ENCODE measurements at regions not wholly inside any gene's neighbourhood (a gene's known extent, or its start where the extent isn't known, plus 50 kb on each side); places are given as distances from the start of the nearest gene placed in this dataset.

GRCh38 chr16:82518811-82519210 is 108.0 kb upstream of the CDH13 start:
- Mint-ChIP-seq H3K36me3 (ENCODE audit: low read depth) (no peaks in the 10 kb centered on the region), H3K4me3 (no peak overlapping the region), H3K27me3 (no peaks in the 10 kb centered on the region), H3K27ac (no peak overlapping the region), H3K9me3 (no peaks in the 10 kb centered on the region), H3K4me1 (ENCODE audit: low read depth) (no peaks in the 10 kb centered on the region)
- intact Hi-C loops (cut with micrococcal nuclease) = no loop called here

GRCh38 chr16:82514262-82514661 is 112.5 kb upstream of the CDH13 start:
- Mint-ChIP-seq H3K4me3 (no peak overlapping the region), H3K4me1 (ENCODE audit: low read depth) (no peaks in the 10 kb centered on the region), H3K36me3 (ENCODE audit: low read depth) (no peaks in the 10 kb centered on the region), H3K9me3 (no peaks in the 10 kb centered on the region), H3K27ac (no peak overlapping the region), H3K27me3 (no peaks in the 10 kb centered on the region)
- intact Hi-C loops (cut with micrococcal nuclease) = no loop called here

- intact Hi-C loops (cut with micrococcal nuclease) = no loop called here
- no peaks in the 10 kb centered on the region for H3K27me3 Mint-ChIP-seq
- no peaks in the 10 kb centered on the region for H3K36me3 Mint-ChIP-seq (ENCODE audit: low read depth)
- no peaks in the 10 kb centered on the region for H3K9me3 Mint-ChIP-seq
- H3K4me1 Mint-ChIP-seq (ENCODE audit: low read depth) = no peaks in the 10 kb centered on the region
- no peak overlapping the region for H3K27ac Mint-ChIP-seq
- H3K4me3 Mint-ChIP-seq = no peak overlapping the region
These were observed 115.9 kb upstream of the CDH13 start for GRCh38 chr16:82510789-82511305.

GRCh38 chr16:82509691-82510430 is 116.9 kb upstream of the CDH13 start:
- H3K27me3 Mint-ChIP-seq = no peaks in the 10 kb centered on the region
- no peaks in the 10 kb centered on the region for H3K4me1 Mint-ChIP-seq (ENCODE audit: low read depth)
- no peak overlapping the region for H3K27ac Mint-ChIP-seq
- H3K9me3 Mint-ChIP-seq = no peaks in the 10 kb centered on the region
- no peaks in the 10 kb centered on the region for H3K36me3 Mint-ChIP-seq (ENCODE audit: low read depth)
- intact Hi-C loops (cut with micrococcal nuclease) = loop anchor here (10.0 kb wide), 1 partner anchor 65 kb away; no protein-coding TSS in a partner anchor
- no peak overlapping the region for H3K4me3 Mint-ChIP-seq

GRCh38 chr16:82506692-82507670 is 119.8 kb upstream of the CDH13 start:
- H3K9me3 Mint-ChIP-seq = no peaks in the 10 kb centered on the region
- intact Hi-C loops (cut with micrococcal nuclease) = loop anchor here (10.0 kb wide), 1 partner anchor 62 kb away; no protein-coding TSS in a partner anchor

GRCh38 chr16:82504836-82505235 is 121.9 kb upstream of the CDH13 start:
- Mint-ChIP-seq H3K27ac (no peak overlapping the region), H3K36me3 (ENCODE audit: low read depth) (no peaks in the 10 kb centered on the region), H3K4me1 (ENCODE audit: low read depth) (no peaks in the 10 kb centered on the region), H3K9me3 (no peaks in the 10 kb centered on the region), H3K27me3 (no peaks in the 10 kb centered on the region), H3K4me3 (no peak overlapping the region)
- intact Hi-C loops (cut with micrococcal nuclease) = loop anchor here (10.0 kb wide), 1 partner anchor 60 kb away; no protein-coding TSS in a partner anchor

More at GRCh38 chr16:82506692-82507670, 119.8 kb upstream of the CDH13 start:
- Mint-ChIP-seq H3K27me3 (no peaks in the 10 kb centered on the region), H3K4me1 (ENCODE audit: low read depth) (no peaks in the 10 kb centered on the region), H3K36me3 (ENCODE audit: low read depth) (no peaks in the 10 kb centered on the region), H3K27ac (no peak overlapping the region), H3K4me3 (no peak overlapping the region)

- H3K36me3 Mint-ChIP-seq (ENCODE audit: low read depth) = no peaks in the 10 kb centered on the region
- intact Hi-C loops (cut with micrococcal nuclease) = no loop called here
- H3K4me1 Mint-ChIP-seq (ENCODE audit: low read depth) = no peaks in the 10 kb centered on the region
- no peak overlapping the region for H3K4me3 Mint-ChIP-seq
- no peaks in the 10 kb centered on the region for H3K27me3 Mint-ChIP-seq
- no peak overlapping the region for H3K27ac Mint-ChIP-seq
- H3K9me3 Mint-ChIP-seq = no peaks in the 10 kb centered on the region
These were observed 127.5 kb upstream of the CDH13 start for GRCh38 chr16:82499302-82499701.

GRCh38 chr16:82497139-82497538 is 129.6 kb upstream of the CDH13 start:
- intact Hi-C loops (cut with micrococcal nuclease) = no loop called here
- H3K27me3 Mint-ChIP-seq = no peaks in the 10 kb centered on the region
- no peaks in the 10 kb centered on the region for H3K36me3 Mint-ChIP-seq (ENCODE audit: low read depth)
- no peak overlapping the region for H3K4me3 Mint-ChIP-seq
- H3K27ac Mint-ChIP-seq = no peak overlapping the region
- H3K9me3 Mint-ChIP-seq = no peaks in the 10 kb centered on the region
- H3K4me1 Mint-ChIP-seq (ENCODE audit: low read depth) = no peaks in the 10 kb centered on the region

- H3K36me3 Mint-ChIP-seq (ENCODE audit: low read depth) = no peaks in the 10 kb centered on the region
- no peak overlapping the region for H3K27ac Mint-ChIP-seq
- H3K27me3 Mint-ChIP-seq = no peaks in the 10 kb centered on the region
- H3K9me3 Mint-ChIP-seq = no peaks in the 10 kb centered on the region
- H3K4me1 Mint-ChIP-seq (ENCODE audit: low read depth) = no peaks in the 10 kb centered on the region
- intact Hi-C loops (cut with micrococcal nuclease) = no loop called here
- no peak overlapping the region for H3K4me3 Mint-ChIP-seq
These were observed 138.3 kb upstream of the CDH13 start for GRCh38 chr16:82488460-82488859.

- Mint-ChIP-seq H3K36me3 (ENCODE audit: low read depth) (no peaks in the 10 kb centered on the region), H3K27me3 (no peaks in the 10 kb centered on the region), H3K9me3 (no peaks in the 10 kb centered on the region), H3K4me1 (ENCODE audit: low read depth) (no peaks in the 10 kb centered on the region), H3K4me3 (no peak overlapping the region), H3K27ac (no peak overlapping the region)
- intact Hi-C loops (cut with micrococcal nuclease) = no loop called here
These were observed 145.3 kb upstream of the CDH13 start for GRCh38 chr16:82481455-82481854.

GRCh38 chr16:82476786-82477185 is 150.0 kb upstream of the CDH13 start:
- H3K4me3 Mint-ChIP-seq = no peak overlapping the region

GRCh38 chr16:82470620-82471152 is 156.1 kb upstream of the CDH13 start:
- H3K4me1 Mint-ChIP-seq (ENCODE audit: low read depth) = no peaks in the 10 kb centered on the region
- H3K27ac Mint-ChIP-seq = no peak overlapping the region
- no peaks in the 10 kb centered on the region for H3K36me3 Mint-ChIP-seq (ENCODE audit: low read depth)
- H3K9me3 Mint-ChIP-seq = no peaks in the 10 kb centered on the region
- no peak overlapping the region for H3K4me3 Mint-ChIP-seq
- intact Hi-C loops (cut with micrococcal nuclease) = no loop called here
- no peaks in the 10 kb centered on the region for H3K27me3 Mint-ChIP-seq

More at GRCh38 chr16:82476786-82477185, 150.0 kb upstream of the CDH13 start:
- H3K9me3 Mint-ChIP-seq = no peaks in the 10 kb centered on the region
- H3K4me1 Mint-ChIP-seq (ENCODE audit: low read depth) = no peaks in the 10 kb centered on the region
- no peaks in the 10 kb centered on the region for H3K36me3 Mint-ChIP-seq (ENCODE audit: low read depth)
- H3K27me3 Mint-ChIP-seq = no peaks in the 10 kb centered on the region
- intact Hi-C loops (cut with micrococcal nuclease) = no loop called here
- no peak overlapping the region for H3K27ac Mint-ChIP-seq

- H3K36me3 Mint-ChIP-seq (ENCODE audit: low read depth) = no peaks in the 10 kb centered on the region
- no peaks in the 10 kb centered on the region for H3K4me1 Mint-ChIP-seq (ENCODE audit: low read depth)
- H3K27ac Mint-ChIP-seq = no peak overlapping the region
- H3K4me3 Mint-ChIP-seq = no peak overlapping the region
- intact Hi-C loops (cut with micrococcal nuclease) = no loop called here
- H3K27me3 Mint-ChIP-seq = no peaks in the 10 kb centered on the region
- H3K9me3 Mint-ChIP-seq = no peaks in the 10 kb centered on the region
These were observed 156.8 kb upstream of the CDH13 start for GRCh38 chr16:82470016-82470415.

- Mint-ChIP-seq H3K9me3 (no peaks in the 10 kb centered on the region), H3K27ac (no peak overlapping the region), H3K4me3 (no peak overlapping the region), H3K4me1 (ENCODE audit: low read depth) (no peaks in the 10 kb centered on the region), H3K27me3 (no peaks in the 10 kb centered on the region), H3K36me3 (ENCODE audit: low read depth) (no peaks in the 10 kb centered on the region)
- intact Hi-C loops (cut with micrococcal nuclease) = no loop called here
These were observed 162.6 kb upstream of the CDH13 start for GRCh38 chr16:82464187-82464586.
